ENCODE measurements at regions not wholly inside any gene's neighbourhood (a gene's known extent, or its start where the extent isn't known, plus 50 kb on each side); places are given as distances from the start of the nearest gene placed in this dataset.

- H3K9me3 ChIP-seq (ENCODE audit: low read depth, low read length): no peaks in the 10 kb centered on the region
- H3K4me3 ChIP-seq (ENCODE audit: low read length): no peak overlapping the region
- no peaks in the 10 kb centered on the region for H3K4me1 ChIP-seq (ENCODE audit: insufficient read depth, low read length)
These were observed 375.1 kb upstream of the RBMS3 start for GRCh38 chr3:28905798-28906197.

GRCh38 chr3:28906561-28907310 lies 374.1 kb upstream of the RBMS3 start:
- Histone ChIP-seq H3K4me3 (ENCODE audit: low read length) (no peak overlapping the region), H3K9me3 (ENCODE audit: low read depth, low read length) (no peaks in the 10 kb centered on the region), H3K4me1 (ENCODE audit: insufficient read depth, low read length) (no peaks in the 10 kb centered on the region), H3K27me3 (ENCODE audit: insufficient read depth, low read length) (no peaks in the 10 kb centered on the region)

More at GRCh38 chr3:28905798-28906197, 375.1 kb upstream of the RBMS3 start:
- no peaks in the 10 kb centered on the region for H3K27me3 ChIP-seq (ENCODE audit: insufficient read depth, low read length)

- H3K9me3 ChIP-seq (ENCODE audit: low read depth, low read length): no peaks in the 10 kb centered on the region
These were observed 373.3 kb upstream of the RBMS3 start for GRCh38 chr3:28907616-28908015.

GRCh38 chr3:28912120-28912885 lies 368.6 kb upstream of the RBMS3 start:
- no peaks in the 10 kb centered on the region for H3K4me1 ChIP-seq (ENCODE audit: insufficient read depth, low read length)
- H3K4me3 ChIP-seq (ENCODE audit: low read length): no peak overlapping the region
- no peaks in the 10 kb centered on the region for H3K27me3 ChIP-seq (ENCODE audit: insufficient read depth, low read length)
- no peaks in the 10 kb centered on the region for H3K9me3 ChIP-seq (ENCODE audit: low read depth, low read length)

More at GRCh38 chr3:28907616-28908015, 373.3 kb upstream of the RBMS3 start:
- no peaks in the 10 kb centered on the region for H3K4me1 ChIP-seq (ENCODE audit: insufficient read depth, low read length)
- H3K4me3 ChIP-seq (ENCODE audit: low read length): no peak overlapping the region
- no peaks in the 10 kb centered on the region for H3K27me3 ChIP-seq (ENCODE audit: insufficient read depth, low read length)

- Histone ChIP-seq H3K9me3 (ENCODE audit: low read depth, low read length) (no peaks in the 10 kb centered on the region), H3K4me1 (ENCODE audit: insufficient read depth, low read length) (no peaks in the 10 kb centered on the region), H3K4me3 (ENCODE audit: low read length) (no peak overlapping the region), H3K27me3 (ENCODE audit: insufficient read depth, low read length) (no peaks in the 10 kb centered on the region)
These were observed 364.9 kb upstream of the RBMS3 start for GRCh38 chr3:28915741-28916500.

GRCh38 chr3:28916713-28917499 lies 364.0 kb upstream of the RBMS3 start:
- no peaks in the 10 kb centered on the region for H3K27me3 ChIP-seq (ENCODE audit: insufficient read depth, low read length)
- no peaks in the 10 kb centered on the region for H3K4me1 ChIP-seq (ENCODE audit: insufficient read depth, low read length)
- H3K9me3 ChIP-seq (ENCODE audit: low read depth, low read length): no peaks in the 10 kb centered on the region
- peak overlapping the region; percentile 8 for H3K4me3 ChIP-seq (ENCODE audit: low read length)

- no peaks in the 10 kb centered on the region for H3K4me1 ChIP-seq (ENCODE audit: insufficient read depth, low read length)
- H3K4me3 ChIP-seq (ENCODE audit: low read length): no peak overlapping the region
- H3K27me3 ChIP-seq (ENCODE audit: insufficient read depth, low read length): no peaks in the 10 kb centered on the region
- H3K9me3 ChIP-seq (ENCODE audit: low read depth, low read length): no peaks in the 10 kb centered on the region
These were observed 362.9 kb upstream of the RBMS3 start for GRCh38 chr3:28917895-28918475.

- H3K27me3 ChIP-seq (ENCODE audit: insufficient read depth, low read length): no peaks in the 10 kb centered on the region
- no peaks in the 10 kb centered on the region for H3K9me3 ChIP-seq (ENCODE audit: low read depth, low read length)
- no peaks in the 10 kb centered on the region for H3K4me1 ChIP-seq (ENCODE audit: insufficient read depth, low read length)
- no peak overlapping the region for H3K4me3 ChIP-seq (ENCODE audit: low read length)
These were observed 358.5 kb upstream of the RBMS3 start for GRCh38 chr3:28922376-28922775.

GRCh38 chr3:28923994-28924393 lies 356.9 kb upstream of the RBMS3 start:
- Histone ChIP-seq H3K4me1 (ENCODE audit: insufficient read depth, low read length) (no peaks in the 10 kb centered on the region), H3K27me3 (ENCODE audit: insufficient read depth, low read length) (no peaks in the 10 kb centered on the region), H3K4me3 (ENCODE audit: low read length) (no peak overlapping the region), H3K9me3 (ENCODE audit: low read depth, low read length) (no peaks in the 10 kb centered on the region)

- H3K4me3 ChIP-seq (ENCODE audit: low read length): no peak overlapping the region
- H3K4me1 ChIP-seq (ENCODE audit: insufficient read depth, low read length): no peaks in the 10 kb centered on the region
- no peaks in the 10 kb centered on the region for H3K9me3 ChIP-seq (ENCODE audit: low read depth, low read length)
- no peaks in the 10 kb centered on the region for H3K27me3 ChIP-seq (ENCODE audit: insufficient read depth, low read length)
These were observed 356.0 kb upstream of the RBMS3 start for GRCh38 chr3:28924744-28925360.

GRCh38 chr3:28933337-28933736 lies 347.5 kb upstream of the RBMS3 start:
- H3K4me3 ChIP-seq (ENCODE audit: low read length): no peak overlapping the region
- H3K4me1 ChIP-seq (ENCODE audit: insufficient read depth, low read length): no peaks in the 10 kb centered on the region
- H3K9me3 ChIP-seq (ENCODE audit: low read depth, low read length): no peaks in the 10 kb centered on the region
- no peaks in the 10 kb centered on the region for H3K27me3 ChIP-seq (ENCODE audit: insufficient read depth, low read length)

- Histone ChIP-seq H3K4me3 (ENCODE audit: low read length) (no peak overlapping the region), H3K9me3 (ENCODE audit: low read depth, low read length) (no peaks in the 10 kb centered on the region), H3K4me1 (ENCODE audit: insufficient read depth, low read length) (no peaks in the 10 kb centered on the region), H3K27me3 (ENCODE audit: insufficient read depth, low read length) (no peaks in the 10 kb centered on the region)
These were observed 346.6 kb upstream of the RBMS3 start for GRCh38 chr3:28934126-28934813.

GRCh38 chr3:28935146-28935545 lies 345.7 kb upstream of the RBMS3 start:
- peaks cover 5% of the 10 kb centered on the region for H3K4me1 ChIP-seq (ENCODE audit: insufficient read depth, low read length)
- no peak overlapping the region for H3K4me3 ChIP-seq (ENCODE audit: low read length)
- no peaks in the 10 kb centered on the region for H3K9me3 ChIP-seq (ENCODE audit: low read depth, low read length)
- no peaks in the 10 kb centered on the region for H3K27me3 ChIP-seq (ENCODE audit: insufficient read depth, low read length)
